ENCODE measurements at regions not wholly inside any gene's neighbourhood (a gene's known extent, or its start where the extent isn't known, plus 50 kb on each side); places are given as distances from the start of the nearest gene placed in this dataset.
"Not testable (repeated sequence)": the region's sequence is repeated elsewhere in the genome, so short reads cannot be mapped to it uniquely, and the experiment has no call there.

GRCh38 chr7:1301882-1302251 is 69.2 kb downstream of the UNCX start:
- no peak for TF ChIP-seq CTCF (IDR thresholded peaks at IDR 0.05; ENCODE audit: unreplicated experiment)
- DNase-seq, result no peak
- CTCF ChIA-PET, result no interaction called here
- peaks cover 78% of the 10 kb centered on the region for H3K27me3 Mint-ChIP-seq (ENCODE audit: unreplicated experiment)
- no peak overlapping the region for H3K27ac Mint-ChIP-seq (ENCODE audit: unreplicated experiment)
- no peak overlapping the region for H3K4me3 Mint-ChIP-seq (ENCODE audit: low read depth, unreplicated experiment)
- H3K9me3 Mint-ChIP-seq (ENCODE audit: low read depth, unreplicated experiment), result no peaks in the 10 kb centered on the region
- H3K36me3 Mint-ChIP-seq (ENCODE audit: insufficient read depth, unreplicated experiment), result no peaks in the 10 kb centered on the region
- intact Hi-C loops (cut with micrococcal nuclease; ENCODE audit: unreplicated experiment), result no loop called here
- no TSS peak for BruUV-seq (replicated peaks)
- H3K4me1 Mint-ChIP-seq (ENCODE audit: low read depth, unreplicated experiment), result no peaks in the 10 kb centered on the region

- Mint-ChIP-seq H3K4me1 (ENCODE audit: low read depth, unreplicated experiment) (no peaks in the 10 kb centered on the region), H3K36me3 (ENCODE audit: insufficient read depth, unreplicated experiment) (no peaks in the 10 kb centered on the region), H3K4me3 (ENCODE audit: low read depth, unreplicated experiment) (no peak overlapping the region), H3K9me3 (ENCODE audit: low read depth, unreplicated experiment) (no peaks in the 10 kb centered on the region), H3K27ac (ENCODE audit: unreplicated experiment) (no peak overlapping the region), H3K27me3 (ENCODE audit: unreplicated experiment) (peaks cover 67% of the 10 kb centered on the region)
- CTCF ChIA-PET, result interaction anchor here (0.8 kb wide), 1 partner anchor 1762 kb away, joined by 20 read pairs; no protein-coding TSS in a partner anchor
- TF ChIP-seq CTCF (IDR thresholded peaks at IDR 0.05; ENCODE audit: unreplicated experiment), result no peak
- intact Hi-C loops (cut with micrococcal nuclease; ENCODE audit: unreplicated experiment), result no loop called here
- DNase-seq, result no peak
- BruUV-seq (replicated peaks), result no TSS peak
Measured at GRCh38 chr7:1302936-1303335, 70.3 kb downstream of the UNCX start.

- CTCF ChIA-PET; H3K4me1 Mint-ChIP-seq (ENCODE audit: low read depth, unreplicated experiment); H3K27ac Mint-ChIP-seq (ENCODE audit: unreplicated experiment); H3K9me3 Mint-ChIP-seq (ENCODE audit: low read depth, unreplicated experiment); H3K4me3 Mint-ChIP-seq (ENCODE audit: low read depth, unreplicated experiment); DNase-seq; H3K36me3 Mint-ChIP-seq (ENCODE audit: insufficient read depth, unreplicated experiment); intact Hi-C loops (cut with micrococcal nuclease; ENCODE audit: unreplicated experiment); BruUV-seq (replicated peaks): not testable (repeated sequence)
- H3K27me3 Mint-ChIP-seq (ENCODE audit: unreplicated experiment), result peaks cover 56% of the 10 kb centered on the region
Measured at GRCh38 chr7:1304011-1304410, 71.3 kb downstream of the UNCX start.

- no TSS peak for BruUV-seq (replicated peaks)
- TF ChIP-seq CTCF (IDR thresholded peaks at IDR 0.05; ENCODE audit: unreplicated experiment), result no peak
- H3K27ac Mint-ChIP-seq (ENCODE audit: unreplicated experiment), result no peak overlapping the region
- intact Hi-C loops (cut with micrococcal nuclease; ENCODE audit: unreplicated experiment), result no loop called here
- H3K36me3 Mint-ChIP-seq (ENCODE audit: insufficient read depth, unreplicated experiment), result no peaks in the 10 kb centered on the region
- DNase-seq, result no peak
- CTCF ChIA-PET, result interaction anchor here (0.6 kb wide), 1 partner anchor 122 kb away, joined by 3 read pairs; no protein-coding TSS in a partner anchor
- H3K27me3 Mint-ChIP-seq (ENCODE audit: unreplicated experiment), result peaks cover 38% of the 10 kb centered on the region
- no peak overlapping the region for H3K4me3 Mint-ChIP-seq (ENCODE audit: low read depth, unreplicated experiment)
- H3K4me1 Mint-ChIP-seq (ENCODE audit: low read depth, unreplicated experiment), result no peaks in the 10 kb centered on the region
- no peaks in the 10 kb centered on the region for H3K9me3 Mint-ChIP-seq (ENCODE audit: low read depth, unreplicated experiment)
Measured at GRCh38 chr7:1305873-1306272, 73.2 kb downstream of the UNCX start.

GRCh38 chr7:1307828-1308227 is 75.2 kb downstream of the UNCX start:
- TF ChIP-seq CTCF (IDR thresholded peaks at IDR 0.05; ENCODE audit: unreplicated experiment), result no peak
- no TSS peak for BruUV-seq (replicated peaks)
- no peaks in the 10 kb centered on the region for H3K4me1 Mint-ChIP-seq (ENCODE audit: low read depth, unreplicated experiment)
- H3K9me3 Mint-ChIP-seq (ENCODE audit: low read depth, unreplicated experiment), result no peaks in the 10 kb centered on the region
- H3K36me3 Mint-ChIP-seq (ENCODE audit: insufficient read depth, unreplicated experiment), result no peaks in the 10 kb centered on the region
- CTCF ChIA-PET, result no interaction called here
- H3K27ac Mint-ChIP-seq (ENCODE audit: unreplicated experiment), result no peak overlapping the region
- H3K4me3 Mint-ChIP-seq (ENCODE audit: low read depth, unreplicated experiment), result no peak overlapping the region
- intact Hi-C loops (cut with micrococcal nuclease; ENCODE audit: unreplicated experiment), result no loop called here
- H3K27me3 Mint-ChIP-seq (ENCODE audit: unreplicated experiment), result peaks cover 19% of the 10 kb centered on the region
- no peak for DNase-seq

Data from Calu3 (cell line).